HL-60 (cell line): ENCODE measurements at regions not wholly inside any gene's neighbourhood (a gene's known extent, or its start where the extent isn't known, plus 50 kb on each side); places are given as distances from the start of the nearest gene placed in this dataset.

Experiments used
- DNase-seq, 2 experiments: peaks; one replicate each; pipeline ENCODE4 v3.0.0-alpha.2; 2010 to 2020; ENCODE audit warnings: low read depth in 1 of 2, low spot score in 1 of 2
- H3K27ac ChIP-seq: fragments of 250-450 bp; sonication (Bioruptor Pico); replicated peaks from 2 replicates; pipeline ENCODE4 v1.5.1; 2020; ENCODE audit warnings: mild to moderate bottlenecking, moderate library complexity
- H3K27me3 ChIP-seq: fragments of 250-450 bp; sonication (Bioruptor Pico); 2 replicates; pipeline ENCODE4 v1.5.1; 2021; ENCODE audit warnings: mild to moderate bottlenecking, moderate library complexity; ENCODE audit not compliant: insufficient read depth, poor library complexity, severe bottlenecking
- H3K4me3 ChIP-seq: replicated peaks from 2 replicates; pipeline ENCODE4 v1.5.1; 2011; ENCODE audit warnings: mild to moderate bottlenecking, control low read depth, low read length; ENCODE audit not compliant: insufficient read depth
- CTCF ChIP-seq: IDR thresholded peaks from one replicate; pipeline ENCODE4 v1.5.1; 2011; ENCODE audit warnings: low read length, control low read depth, inconsistent platforms; ENCODE audit not compliant: insufficient read depth
- GABPA ChIP-seq: IDR thresholded peaks from 2 replicates; pipeline ENCODE4 v1.6.1; 2012; ENCODE audit warnings: low read depth
- POLR2AphosphoS5 ChIP-seq: IDR thresholded peaks from 2 replicates; pipeline ENCODE4 v1.6.1; 2012; ENCODE audit warnings: low read depth
- REST ChIP-seq: IDR thresholded peaks from 2 replicates; pipeline ENCODE4 v1.6.1; 2012; ENCODE audit warnings: low read depth; ENCODE audit not compliant: insufficient replicate concordance
- SPI1 ChIP-seq: IDR thresholded peaks from 2 replicates; pipeline ENCODE4 v1.6.1; 2012; ENCODE audit warnings: low read depth, mild to moderate bottlenecking, borderline replicate concordance

GRCh38 chr20:52454660-52455059 is 263.1 kb upstream of the ZFP64 start:
- TF ChIP-seq SPI1 = no peak
- no peak for TF ChIP-seq REST
- TF ChIP-seq GABPA = no peak
- TF ChIP-seq POLR2AphosphoS5 = no peak
- TF ChIP-seq CTCF = no peak
- Histone ChIP-seq H3K4me3 (no peak overlapping the region), H3K27ac (no peak overlapping the region), H3K27me3 (no peaks in the 10 kb centered on the region)
- DNase-seq = no peak

- Histone ChIP-seq H3K27me3 (no peaks in the 10 kb centered on the region), H3K4me3 (no peak overlapping the region), H3K27ac (no peak overlapping the region)
- no peak for DNase-seq
- no peak for TF ChIP-seq REST
- TF ChIP-seq CTCF = no peak
- TF ChIP-seq GABPA = no peak
- no peak for TF ChIP-seq SPI1
- TF ChIP-seq POLR2AphosphoS5 = no peak
Observed at GRCh38 chr20:52448513-52449232, 257.1 kb upstream of the ZFP64 start.

- Histone ChIP-seq H3K27me3 (no peaks in the 10 kb centered on the region), H3K4me3 (no peak overlapping the region), H3K27ac (no peak overlapping the region)
- TF ChIP-seq POLR2AphosphoS5 (no peak), SPI1 (no peak), REST (no peak), GABPA (no peak), CTCF (no peak)
- no peak for DNase-seq
Observed at GRCh38 chr20:52447225-52447551, 255.6 kb upstream of the ZFP64 start.
